Activated naive CD4-positive, alpha-beta T cell treated with anti-CD3 and anti-CD28 coated beads, Interleukin-2, amount 10 ng/mL, durations not matched to agents 7 days and 5 days (primary cell): ENCODE measurements at regions not wholly inside any gene's neighbourhood (a gene's known extent, or its start where the extent isn't known, plus 50 kb on each side); places are given as distances from the start of the nearest gene placed in this dataset.
A peak's percentile ranks its signal among the peaks of the same experiment; 100 is the strongest.
"Not testable (repeated sequence)": the region's sequence is repeated elsewhere in the genome, so short reads cannot be mapped to it uniquely, and the experiment has no call there.

Experiments used
- CTCF ChIA-PET: fragments of 350-600 bp; sonication (Branson Sonifier 250); formaldehyde crosslinking; loops from one replicate; lab custom pipeline; 2021; ENCODE audit warnings: antibody characterized with exemption; lab: Charles Lee
- DNase-seq: peaks from one replicate; pipeline ENCODE4 v3.0.0-alpha.2; 2020
- H3K27ac Mint-ChIP-seq: one replicate; pipeline ENCODE4 v1.8.0; 2021; ENCODE audit warnings: mild to moderate bottlenecking, moderate library complexity, mixed read lengths
- H3K27me3 Mint-ChIP-seq: one replicate; pipeline ENCODE4 v1.8.0; 2021; ENCODE audit warnings: mild to moderate bottlenecking, mixed read lengths
- H3K36me3 Mint-ChIP-seq: one replicate; pipeline ENCODE4 v1.8.0; 2021; ENCODE audit warnings: mixed read lengths
- H3K4me1 Mint-ChIP-seq: one replicate; pipeline ENCODE4 v1.8.0; 2021; ENCODE audit warnings: mixed read lengths
- H3K4me3 Mint-ChIP-seq: one replicate; pipeline ENCODE4 v1.8.0; 2021; ENCODE audit warnings: mild to moderate bottlenecking, moderate library complexity, mixed read lengths
- H3K9me3 Mint-ChIP-seq: one replicate; pipeline ENCODE4 v1.8.0; 2021; ENCODE audit warnings: mixed read lengths

GRCh38 chr6:134584847-134585516 lies 267.1 kb upstream of the SGK1 start:
- CTCF ChIA-PET = interaction anchor here (0.7 kb wide), 1 partner anchor 15 kb away, joined by 3 read pairs; no protein-coding TSS in a partner anchor
- Mint-ChIP-seq H3K27me3 (peaks cover 11% of the 10 kb centered on the region), H3K36me3 (peaks cover 2% of the 10 kb centered on the region), H3K4me3 (no peak overlapping the region), H3K4me1 (no peaks in the 10 kb centered on the region), H3K27ac (no peak overlapping the region), H3K9me3 (peaks cover 2% of the 10 kb centered on the region)
- DNase-seq = no peak

GRCh38 chr6:134577998-134578397 lies 260.1 kb upstream of the SGK1 start:
- Mint-ChIP-seq H3K4me1 (peaks cover 2% of the 10 kb centered on the region), H3K27me3 (peaks cover 11% of the 10 kb centered on the region), H3K27ac (no peak overlapping the region), H3K4me3 (no peak overlapping the region), H3K36me3 (peaks cover 3% of the 10 kb centered on the region), H3K9me3 (peaks cover 6% of the 10 kb centered on the region)
- CTCF ChIA-PET = no interaction called here
- no peak for DNase-seq

- CTCF ChIA-PET = no interaction called here
Measured at GRCh38 chr6:134575221-134575620, 257.3 kb upstream of the SGK1 start.

GRCh38 chr6:134574491-134574890 lies 256.6 kb upstream of the SGK1 start:
- CTCF ChIA-PET = no interaction called here
- Mint-ChIP-seq H3K27me3 (no peaks in the 10 kb centered on the region), H3K36me3 (peaks cover 7% of the 10 kb centered on the region), H3K4me1 (peaks cover 17% of the 10 kb centered on the region), H3K27ac (no peak overlapping the region), H3K9me3 (peaks cover 20% of the 10 kb centered on the region), H3K4me3 (no peak overlapping the region)
- no peak for DNase-seq

More at GRCh38 chr6:134575221-134575620, 257.3 kb upstream of the SGK1 start:
- peaks cover 7% of the 10 kb centered on the region for H3K36me3 Mint-ChIP-seq
- no peak for DNase-seq
- H3K4me3 Mint-ChIP-seq = no peak overlapping the region
- H3K9me3 Mint-ChIP-seq = peaks cover 22% of the 10 kb centered on the region
- H3K27me3 Mint-ChIP-seq = no peaks in the 10 kb centered on the region
- H3K4me1 Mint-ChIP-seq = peaks cover 10% of the 10 kb centered on the region
- H3K27ac Mint-ChIP-seq = no peak overlapping the region

GRCh38 chr6:134569996-134570395 lies 252.1 kb upstream of the SGK1 start:
- peak overlapping the region; percentile 27 for H3K4me3 Mint-ChIP-seq
- H3K27me3 Mint-ChIP-seq, CTCF ChIA-PET, DNase-seq: not testable (repeated sequence)
- peaks cover 34% of the 10 kb centered on the region for H3K9me3 Mint-ChIP-seq
- peaks cover 35% of the 10 kb centered on the region for H3K4me1 Mint-ChIP-seq
- H3K36me3 Mint-ChIP-seq = peaks cover 15% of the 10 kb centered on the region
- H3K27ac Mint-ChIP-seq = peak overlapping the region; percentile 77

GRCh38 chr6:134564705-134565104 lies 246.8 kb upstream of the SGK1 start:
- no peak for DNase-seq
- Mint-ChIP-seq H3K36me3 (peaks cover 8% of the 10 kb centered on the region), H3K4me1 (peaks cover 22% of the 10 kb centered on the region), H3K4me3 (no peak overlapping the region), H3K27me3 (no peaks in the 10 kb centered on the region), H3K27ac (no peak overlapping the region), H3K9me3 (peaks cover 18% of the 10 kb centered on the region)
- CTCF ChIA-PET = no interaction called here

GRCh38 chr6:134560019-134560418 lies 242.1 kb upstream of the SGK1 start:
- Mint-ChIP-seq H3K9me3 (peaks cover 2% of the 10 kb centered on the region), H3K4me3 (no peak overlapping the region), H3K27me3 (no peaks in the 10 kb centered on the region), H3K4me1 (peaks cover 3% of the 10 kb centered on the region), H3K36me3 (no peaks in the 10 kb centered on the region), H3K27ac (no peak overlapping the region)
- CTCF ChIA-PET = no interaction called here
- DNase-seq = no peak

GRCh38 chr6:134557509-134557908 lies 239.6 kb upstream of the SGK1 start:
- H3K9me3 Mint-ChIP-seq = peaks cover 2% of the 10 kb centered on the region
- H3K27ac Mint-ChIP-seq = no peak overlapping the region
- H3K36me3 Mint-ChIP-seq = no peaks in the 10 kb centered on the region
- DNase-seq = no peak
- H3K4me3 Mint-ChIP-seq = no peak overlapping the region
- peaks cover 5% of the 10 kb centered on the region for H3K27me3 Mint-ChIP-seq
- CTCF ChIA-PET = no interaction called here
- no peaks in the 10 kb centered on the region for H3K4me1 Mint-ChIP-seq

GRCh38 chr6:134555672-134556071 lies 237.8 kb upstream of the SGK1 start:
- H3K4me3 Mint-ChIP-seq = no peak overlapping the region
- CTCF ChIA-PET = interaction anchor here (1.5 kb wide), 1 partner anchor 204 kb away, joined by 3 read pairs; no protein-coding TSS in a partner anchor
- no peak overlapping the region for H3K27ac Mint-ChIP-seq

GRCh38 chr6:134553936-134554335 lies 236.0 kb upstream of the SGK1 start:
- H3K9me3 Mint-ChIP-seq = no peaks in the 10 kb centered on the region
- CTCF ChIA-PET = no interaction called here
- H3K27ac Mint-ChIP-seq = no peak overlapping the region

More at GRCh38 chr6:134555672-134556071, 237.8 kb upstream of the SGK1 start:
- DNase-seq = no peak
- Mint-ChIP-seq H3K9me3 (no peaks in the 10 kb centered on the region), H3K36me3 (no peaks in the 10 kb centered on the region), H3K27me3 (peaks cover 12% of the 10 kb centered on the region), H3K4me1 (no peaks in the 10 kb centered on the region)

GRCh38 chr6:134551245-134551960 lies 233.5 kb upstream of the SGK1 start:
- Mint-ChIP-seq H3K27me3 (peaks cover 12% of the 10 kb centered on the region), H3K27ac (no peak overlapping the region), H3K4me3 (no peak overlapping the region), H3K36me3 (no peaks in the 10 kb centered on the region), H3K4me1 (no peaks in the 10 kb centered on the region), H3K9me3 (no peaks in the 10 kb centered on the region)
- CTCF ChIA-PET = no interaction called here
- no peak for DNase-seq

More at GRCh38 chr6:134553936-134554335, 236.0 kb upstream of the SGK1 start:
- Mint-ChIP-seq H3K27me3 (peaks cover 12% of the 10 kb centered on the region), H3K4me3 (no peak overlapping the region), H3K4me1 (no peaks in the 10 kb centered on the region), H3K36me3 (no peaks in the 10 kb centered on the region)
- no peak for DNase-seq

GRCh38 chr6:134550604-134551003 lies 232.7 kb upstream of the SGK1 start:
- Mint-ChIP-seq H3K27ac (no peak overlapping the region), H3K4me1 (no peaks in the 10 kb centered on the region), H3K4me3 (no peak overlapping the region), H3K9me3 (no peaks in the 10 kb centered on the region), H3K27me3 (peaks cover 12% of the 10 kb centered on the region), H3K36me3 (no peaks in the 10 kb centered on the region)
- no peak for DNase-seq
- CTCF ChIA-PET = no interaction called here

- CTCF ChIA-PET = no interaction called here
- Mint-ChIP-seq H3K4me1 (no peaks in the 10 kb centered on the region), H3K27me3 (peaks cover 12% of the 10 kb centered on the region), H3K4me3 (no peak overlapping the region), H3K36me3 (no peaks in the 10 kb centered on the region), H3K27ac (no peak overlapping the region), H3K9me3 (no peaks in the 10 kb centered on the region)
- no peak for DNase-seq
Measured at GRCh38 chr6:134549854-134550253, 231.9 kb upstream of the SGK1 start.

- H3K4me3 Mint-ChIP-seq = no peak overlapping the region
- peaks cover 12% of the 10 kb centered on the region for H3K4me1 Mint-ChIP-seq
- CTCF ChIA-PET = no interaction called here
Measured at GRCh38 chr6:134546962-134547645, 229.2 kb upstream of the SGK1 start.

More at GRCh38 chr6:134546962-134547645, 229.2 kb upstream of the SGK1 start:
- Mint-ChIP-seq H3K36me3 (no peaks in the 10 kb centered on the region), H3K27me3 (peaks cover 5% of the 10 kb centered on the region), H3K27ac (no peak overlapping the region), H3K9me3 (no peaks in the 10 kb centered on the region)
- no peak for DNase-seq
